K562 (cell line): ENCODE measurements at regions not wholly inside any gene's neighbourhood (a gene's known extent, or its start where the extent isn't known, plus 50 kb on each side); places are given as distances from the start of the nearest gene placed in this dataset.

ENCODE experiments used
- ATAC-seq: fragments of 200-7000 bp; cut with Tn5 transposase; 3 replicates; pipeline ENCODE4 v1.9.1; 2020; ENCODE audit warnings: moderate library complexity
- BruUV-seq: library from RNA; stranded (reverse); fragments of 400-500 nt; replicated peaks from 2 replicates; lab custom pipeline; 2021; lab: Mats Ljungman, UMichigan
- CTCF ChIA-PET: fragments of 300-600 bp; formaldehyde crosslinking; extraction: SDS; loops from one replicate; lab custom pipeline; 2021; ENCODE audit warnings: low intra/inter-chr PET ratio; lab: Yijun Ruan, JAX
- POLR2A ChIA-PET: fragments of 300-600, 350-650 bp; sonication (Branson Sonifier 250); formaldehyde crosslinking; extraction: SDS; loops from one replicate; lab custom pipeline; 2021; ENCODE audit warnings: antibody characterized with exemption, inconsistent platforms; lab: Yijun Ruan, JAX
- DNase-seq, 4 experiments: peaks; one replicate each; pipeline versions ENCODE4 v3.0.0 to v3.0.0-alpha.2; 2011 to 2018; ENCODE audit warnings: low spot score in 3 of 4, mixed read lengths in 3 of 4; ENCODE audit errors: extremely low read depth in 1 of 4
- FAIRE-seq: peaks from 2 replicates; lab custom pipeline; 2011; peaks lifted over from hg19 to GRCh38; lab: Jason Lieb, UNC
- H2AFZ ChIP-seq: 2 replicates; pipeline ENCODE4 v1.6.0; 2011; ENCODE audit warnings: low read depth, low read length, control low read depth, inconsistent platforms
- H3K27ac ChIP-seq: fragments of 200-600 bp; 3 replicates; pipeline ENCODE4 v1.8.0; 2011; ENCODE audit warnings: low read depth, mild to moderate bottlenecking, control low read depth, inconsistent platforms, low read length, moderate library complexity, mixed read lengths; ENCODE audit errors: extremely low read depth
- H3K27me3 ChIP-seq, 2 experiments: fragments of 300-600 bp in 1 of 2; 2 replicates in 1 of 2; 3 replicates in 1 of 2; pipeline versions ENCODE4 v1.6.0 to v1.8.0; 2011; ENCODE audit warnings: inconsistent platforms in 2 of 2, low read length in 2 of 2, mild to moderate bottlenecking in 1 of 2, mixed read lengths in 1 of 2, moderate library complexity in 1 of 2; ENCODE audit not compliant: control insufficient read depth in 2 of 2, insufficient read depth in 2 of 2
- H3K36me3 ChIP-seq: fragments of 300-600 bp; 3 replicates; pipeline ENCODE4 v1.8.0; 2011; ENCODE audit warnings: mild to moderate bottlenecking, low read length, inconsistent platforms; ENCODE audit not compliant: control insufficient read depth, insufficient read depth
- H3K4me1 ChIP-seq, 2 experiments: fragments of 200-600 bp in 1 of 2; replicated peaks in 1 of 2; 2 replicates in 1 of 2; 3 replicates in 1 of 2; pipeline versions ENCODE4 v1.5.1 to v1.8.0; 2011; ENCODE audit warnings: inconsistent platforms in 2 of 2, low read length in 2 of 2, mild to moderate bottlenecking in 1 of 2, mixed read lengths in 1 of 2, moderate library complexity in 1 of 2; ENCODE audit not compliant: control insufficient read depth in 2 of 2, insufficient read depth in 2 of 2
- H3K4me2 ChIP-seq: 2 replicates; pipeline ENCODE4 v1.6.1; 2011; ENCODE audit warnings: low read length, control low read depth, inconsistent platforms, mixed read lengths; ENCODE audit not compliant: insufficient read depth
- H3K4me3 ChIP-seq: fragments of 200-600 bp; sonication (generic), shearing (Covaris generic); 2 replicates; pipeline ENCODE4 v1.5.1; 2016; ENCODE audit warnings: control low read depth, inconsistent platforms
- H3K79me2 ChIP-seq: fragments of 200-600 bp; 3 replicates; pipeline ENCODE4 v1.8.0; 2011; ENCODE audit warnings: low read length, inconsistent platforms; ENCODE audit not compliant: control insufficient read depth, insufficient read depth
- H3K9ac ChIP-seq, 2 experiments: 2 replicates each; pipeline versions ENCODE4 v1.6.0 to v1.6.1; 2011; ENCODE audit warnings: low read depth in 2 of 2, low read length in 2 of 2, control low read depth in 1 of 2, inconsistent platforms in 1 of 2, mild to moderate bottlenecking in 1 of 2, mixed read lengths in 1 of 2; ENCODE audit not compliant: insufficient read depth in 1 of 2
- H3K9me1 ChIP-seq: one replicate; pipeline ENCODE4 v1.6.0; 2011; ENCODE audit warnings: inconsistent platforms, mild to moderate bottlenecking, low read length, moderate library complexity; ENCODE audit not compliant: control insufficient read depth, insufficient read depth
- H3K9me3 ChIP-seq: replicated peaks from 2 replicates; pipeline ENCODE4 v1.5.1; 2011; ENCODE audit warnings: low read depth, low read length, inconsistent platforms; ENCODE audit not compliant: control insufficient read depth, insufficient read depth
- H4K20me1 ChIP-seq: replicated peaks from 2 replicates; pipeline ENCODE4 v1.6.1; 2011; ENCODE audit warnings: low read length, inconsistent platforms, mixed read lengths; ENCODE audit not compliant: control insufficient read depth, insufficient read depth
- ARID2 ChIP-seq: fragments of 450-650 bp; IDR thresholded peaks from 2 replicates; pipeline ENCODE4 v1.6.1; 2017; ENCODE audit warnings: antibody characterized with exemption, mild to moderate bottlenecking
- ATF7 ChIP-seq: fragments of 450-650 bp; IDR thresholded peaks from 2 replicates; pipeline ENCODE4 v1.7.1; 2014; ENCODE audit warnings: mild to moderate bottlenecking, moderate library complexity
- CBFB ChIP-seq: sonication (generic); formaldehyde crosslinking; IDR thresholded peaks from 2 replicates; pipeline ENCODE4 v1.4.0; 2020; ENCODE audit warnings: mild to moderate bottlenecking, missing genetic modification reagents
- GABPB2 ChIP-seq: fragments of 250-450 bp; sonication (Bioruptor Pico); conservative IDR thresholded peaks from 2 replicates; pipeline ENCODE4 v1.5.1; 2021; ENCODE audit warnings: mild to moderate bottlenecking
- GTF2E2 ChIP-seq: fragments of 200-800 bp; sonication (Bioruptor generic); IDR thresholded peaks from 2 replicates; pipeline ENCODE4 v1.6.1; 2016; ENCODE audit warnings: missing genetic modification characterization, missing compliant biosample characterization
- IFI16 ChIP-seq: fragments of 250-450 bp; sonication (Bioruptor Pico); IDR thresholded peaks from 2 replicates; pipeline ENCODE4 v2.1.2; 2022; ENCODE audit warnings: mild to moderate bottlenecking, inconsistent platforms
- KAT2B ChIP-seq: IDR thresholded peaks from one replicate; pipeline ENCODE4 v1.6.1; 2012; ENCODE audit warnings: low read depth, mild to moderate bottlenecking, control low read depth, inconsistent platforms, low read length, moderate library complexity
- KDM4B ChIP-seq, 2 experiments: fragments of 450-650 bp in 1 of 2; sonication (generic) in 1 of 2; IDR thresholded peaks; 2 replicates each; pipeline ENCODE4 v1.6.1; 2016 to 2017; ENCODE audit warnings: borderline replicate concordance in 2 of 2, antibody characterized with exemption in 1 of 2, low read depth in 1 of 2, mild to moderate bottlenecking in 1 of 2
- MAX ChIP-seq: sonication (generic); formaldehyde crosslinking; IDR thresholded peaks from 2 replicates; pipeline ENCODE4 v1.9.0; 2022; ENCODE audit warnings: mild to moderate bottlenecking, missing genetic modification reagents
- MITF ChIP-seq: IDR thresholded peaks from 2 replicates; pipeline ENCODE4 v1.6.1; 2014; ENCODE audit warnings: antibody characterized with exemption
- PHB2 ChIP-seq: fragments of 450-650 bp; IDR thresholded peaks from 2 replicates; pipeline ENCODE4 v1.6.1; 2017; ENCODE audit warnings: low read depth
- POLR2G ChIP-seq: fragments of 200-400 bp; formaldehyde crosslinking; IDR thresholded peaks from 2 replicates; pipeline ENCODE4 v1.6.1; 2017; ENCODE audit warnings: low read depth, mild to moderate bottlenecking, antibody characterized with exemption, low read length, moderate library complexity
- RCOR1 ChIP-seq, 2 experiments: IDR thresholded peaks; 2 replicates each; pipeline ENCODE4 v1.6.1; 2012; ENCODE audit warnings: low read depth in 2 of 2, low read length in 2 of 2, borderline replicate concordance in 1 of 2, improper control_type of control experiment in 1 of 2
- SRSF3 ChIP-seq: fragments of 200-400 bp; formaldehyde crosslinking; IDR thresholded peaks from 2 replicates; pipeline ENCODE4 v1.6.1; 2016; ENCODE audit warnings: mild to moderate bottlenecking, low read length, moderate library complexity; ENCODE audit not compliant: insufficient read depth
- SRSF9 ChIP-seq: fragments of 200-400 bp; formaldehyde crosslinking; IDR thresholded peaks from 2 replicates; pipeline ENCODE4 v1.6.1; 2017; ENCODE audit warnings: low read depth, low read length, borderline replicate concordance
- STAG1 ChIP-seq: sonication (generic); formaldehyde crosslinking; IDR thresholded peaks from 2 replicates; pipeline ENCODE4 v1.5.0; 2020; ENCODE audit warnings: missing genetic modification reagents, borderline replicate concordance
- TAF15 ChIP-seq: fragments of 200-400 bp; formaldehyde crosslinking; IDR thresholded peaks from 2 replicates; pipeline ENCODE4 v1.6.1; 2017; ENCODE audit warnings: mild to moderate bottlenecking, low read depth, low read length, moderate library complexity
- THRB ChIP-seq: fragments of 450-650 bp; formaldehyde crosslinking; conservative IDR thresholded peaks from 2 replicates; pipeline ENCODE4 v1.4.0; 2022; ENCODE audit warnings: mild to moderate bottlenecking, missing genetic modification characterization
- ZC3H8 ChIP-seq: fragments of 450-650 bp; IDR thresholded peaks from 2 replicates; pipeline ENCODE4 v1.6.1; 2017
- ZNF239 ChIP-seq: fragments of 250-450 bp; sonication (Bioruptor Pico); IDR thresholded peaks from 2 replicates; pipeline ENCODE4 v1.4.0; 2020; ENCODE audit warnings: mild to moderate bottlenecking
- ZNF586 ChIP-seq: fragments of 450-650 bp; formaldehyde crosslinking; conservative IDR thresholded peaks from 2 replicates; pipeline ENCODE4 v1.4.0; 2020; ENCODE audit warnings: mild to moderate bottlenecking, moderate library complexity
- ZNF644 ChIP-seq: fragments of 200-800 bp; sonication (Bioruptor generic); IDR thresholded peaks from 2 replicates; pipeline ENCODE4 v1.6.1; 2016; ENCODE audit warnings: low read depth, missing genetic modification characterization, missing compliant biosample characterization
- WGBS: fragments of 100-300 bp; shearing (Covaris generic); methylation state at CpG from one replicate; pipeline ENCODE4 v1.1.6; 2016; ENCODE audit warnings: low coverage, mixed read lengths; ENCODE audit not compliant: insufficient coverage; ENCODE audit errors: missing lambda C conversion rate; 5-methylcytosine and 5-hydroxymethylcytosine counted together
- in situ Hi-C: fragments of 300-500 bp; cut with MboI; formaldehyde crosslinking; loops from 4 replicates; pipeline ENCODE4 v1.15.0; 2018; ENCODE audit warnings: inconsistent platforms, mixed read lengths
- intact Hi-C: fragments of 100-400 bp; cut with micrococcal nuclease; formaldehyde crosslinking; loops from 2 replicates; pipeline ENCODE4 v1.14.2; 2022
- TF ChIP-seq, protein P1 (sequence below): fragments of 250-450 bp; sonication (Bioruptor Pico); IDR thresholded peaks from 2 replicates; pipeline ENCODE4 v1.8.0; 2021; ENCODE audit warnings: moderate library complexity, mild to moderate bottlenecking, inconsistent platforms

DNA sequence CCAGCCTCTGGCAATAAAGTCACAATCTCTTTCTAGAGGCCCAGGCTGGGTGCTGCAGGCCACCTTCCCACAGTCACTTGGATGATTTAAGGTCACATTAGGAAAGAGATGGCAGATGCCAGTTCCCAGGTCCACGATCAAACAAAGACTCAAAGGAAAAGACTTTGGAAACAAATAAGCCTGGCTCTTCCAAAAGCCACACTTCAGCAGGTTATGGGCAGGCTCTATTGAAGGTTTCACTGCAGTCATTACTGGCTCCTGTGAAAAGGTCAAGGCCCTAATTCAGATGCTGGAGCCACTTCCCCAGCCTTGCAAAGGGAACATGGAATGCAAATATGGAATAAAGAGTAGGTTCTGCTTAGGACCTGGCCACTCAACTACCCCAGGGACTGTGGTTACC, 104.0 kb upstream of the ZNF32 start (continued):
- TF ChIP-seq MITF (no peak), ZNF239 (no peak), POLR2G (no peak), CBFB (CRISPR knock-in tag) (no peak), PHB2 (no peak), ZNF644 (tag) (no peak), KDM4B (IDR thresholded peaks at IDR 0.05; ENCODE audit: borderline replicate concordance in 2 of 2, low read depth in 1 of 2) (no peak), STAG1 (CRISPR knock-in tag) (no peak), ARID2 (no peak), ZNF586 (CRISPR knock-in tag) (no peak)
- TF ChIP-seq, protein P1, sequence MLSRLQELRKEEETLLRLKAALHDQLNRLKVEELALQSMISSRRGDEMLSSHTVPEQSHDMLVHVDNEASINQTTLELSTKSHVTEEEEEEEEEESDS (CRISPR knock-in tag) = no peak

DNA sequence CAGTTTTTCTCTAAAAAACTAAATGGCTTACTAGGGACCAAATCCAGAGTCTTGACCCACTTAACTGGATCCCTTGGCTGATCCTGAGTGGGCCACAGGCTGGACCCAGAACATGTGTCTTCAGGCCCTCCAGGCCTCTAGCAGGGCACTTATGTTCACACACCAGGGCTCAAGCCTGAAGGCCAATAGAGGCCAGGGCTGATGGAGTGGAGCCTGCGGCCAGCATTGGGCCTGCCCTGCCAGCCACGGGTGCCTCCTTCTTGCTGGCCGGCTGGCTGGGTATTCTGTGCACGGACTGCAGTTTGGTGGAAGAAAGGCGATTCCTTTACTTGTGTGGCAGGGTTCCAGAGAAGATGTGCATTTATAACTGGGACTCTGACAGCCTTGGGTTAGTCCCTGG, 103.0 kb upstream of the ZNF32 start:
- FAIRE-seq = no peak
- Histone ChIP-seq H3K4me3 (no peak overlapping the region), H3K27me3 (peaks cover 26 to 45% of the 10 kb centered on the region in 2 experiments), H3K9me1 (no peaks in the 10 kb centered on the region), H3K9ac (no peak overlapping the region), H3K36me3 (no peaks in the 10 kb centered on the region), H2AFZ (no peak overlapping the region), H4K20me1 (no peaks in the 10 kb centered on the region), H3K4me1 (no peaks in the 10 kb centered on the region), H3K4me2 (no peak overlapping the region), H3K9me3 (no peaks in the 10 kb centered on the region), H3K27ac (no peak overlapping the region), H3K79me2 (no peaks in the 10 kb centered on the region)
- POLR2A ChIA-PET = no interaction called here
- CTCF ChIA-PET = no interaction called here
- intact Hi-C loops = no loop called here
- BruUV-seq = no TSS peak
- TF ChIP-seq IFI16 (no peak), KAT2B (no peak), THRB (no peak), ZC3H8 (no peak), ATF7 (no peak), POLR2G (no peak), TAF15 (no peak), SRSF3 (no peak), GABPB2 (no peak), SRSF9 (no peak), GTF2E2 (tag) (no peak), RCOR1 (IDR thresholded peaks at IDR 0.05; ENCODE audit: borderline replicate concordance in 1 of 2, low read depth in 2 of 2, low read length in 2 of 2) (no peak), MAX (CRISPR knock-in tag) (no peak)
- DNase-seq = no peak
- no peak for ATAC-seq
- in situ Hi-C loops = no loop called here
- WGBS = 0% methylated on average over 5 of the region's 5 CpGs
